Esophagus (tissue), 2 donors: ENCODE measurements at regions not wholly inside any gene's neighbourhood (a gene's known extent, or its start where the extent isn't known, plus 50 kb on each side); places are given as distances from the start of the nearest gene placed in this dataset.

ENCODE experiments used
- H3K27ac ChIP-seq, 2 donors: one replicate each; pipeline ENCODE4 v1.5.1; 2013; ENCODE audit warnings: low read depth in 2 of 2, mild to moderate bottlenecking in 2 of 2, inconsistent platforms in 1 of 2, low read length in 1 of 2, moderate library complexity in 1 of 2
- H3K27me3 ChIP-seq, 2 donors: one replicate each; pipeline ENCODE4 v1.6.1; 2013; ENCODE audit warnings: low read length in 2 of 2, control low read depth in 1 of 2, mild to moderate bottlenecking in 1 of 2; ENCODE audit not compliant: insufficient read depth in 2 of 2, control insufficient read depth in 1 of 2
- H3K36me3 ChIP-seq, 2 donors: one replicate each; pipeline ENCODE4 v1.6.1; 2013; ENCODE audit warnings: low read length in 1 of 2; ENCODE audit not compliant: control insufficient read depth in 2 of 2, insufficient read depth in 2 of 2
- H3K4me1 ChIP-seq, 2 donors: one replicate each; pipeline ENCODE4 v1.6.1; 2013; ENCODE audit warnings: low read length in 1 of 2; ENCODE audit not compliant: control insufficient read depth in 2 of 2, insufficient read depth in 2 of 2
- H3K4me3 ChIP-seq, 2 donors: one replicate each; pipeline ENCODE4 v1.5.1; 2013; ENCODE audit warnings: low read length in 2 of 2, mild to moderate bottlenecking in 2 of 2, low read depth in 1 of 2, moderate library complexity in 1 of 2
- H3K9me3 ChIP-seq, 2 donors: one replicate each; pipeline ENCODE4 v1.6.1; 2013; ENCODE audit warnings: mild to moderate bottlenecking in 2 of 2, low read depth in 1 of 2, low read length in 1 of 2, moderate library complexity in 1 of 2; ENCODE audit not compliant: control insufficient read depth in 2 of 2, insufficient read depth in 1 of 2
- WGBS, 2 donors: extraction: QIAGEN DNeasy Blood & Tissue Kit; methylation state at CpG; one replicate each; pipeline ENCODE4 v1.1.7; 2013; 5-methylcytosine and 5-hydroxymethylcytosine counted together
- donor health status: healthy with polysubstance abuse.
- donor health status: Bipolar disorder and iron deficiency.

DNA sequence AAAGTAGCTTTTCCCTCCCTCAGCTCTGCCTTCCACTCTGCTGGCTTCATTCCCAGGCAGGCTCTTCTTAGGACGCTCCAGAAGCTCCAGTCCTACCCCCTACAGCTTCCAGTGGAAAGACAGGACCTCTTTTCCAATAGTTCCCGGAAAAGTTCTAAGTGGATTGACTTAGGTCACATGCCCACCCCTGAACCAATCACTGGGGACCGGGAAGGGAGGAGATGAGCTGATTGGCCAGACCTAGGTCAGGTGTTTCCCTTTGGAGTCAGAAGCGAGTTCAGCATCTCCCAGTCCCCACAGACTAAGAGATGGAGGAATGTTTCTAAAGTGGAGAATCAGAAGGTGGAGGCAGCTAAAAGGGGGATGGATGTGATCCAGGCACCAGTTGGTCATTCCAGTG, 62.9 kb upstream of the KCNG1 start:
- no peak overlapping the region for H3K4me3 ChIP-seq
- WGBS, 2 donors, result 82 to 90% methylated on average over 4 of the region's 4 CpGs
- H3K27ac ChIP-seq, result no peak overlapping the region
- H3K27me3 ChIP-seq, result peaks cover 3% of the 10 kb centered on the region in 2 donors
- no peaks in the 10 kb centered on the region for H3K36me3 ChIP-seq
- H3K4me1 ChIP-seq, result no peaks in the 10 kb centered on the region
- no peaks in the 10 kb centered on the region for H3K9me3 ChIP-seq

- no peaks in the 10 kb centered on the region for H3K4me1 ChIP-seq
- 62 to 72% methylated on average over 10 of the region's 10 CpGs for WGBS, 2 donors
- no peaks in the 10 kb centered on the region for H3K27me3 ChIP-seq
- H3K4me3 ChIP-seq, result no peak overlapping the region
- no peaks in the 10 kb centered on the region for H3K36me3 ChIP-seq
- no peaks in the 10 kb centered on the region for H3K9me3 ChIP-seq
- no peak overlapping the region for H3K27ac ChIP-seq
These were observed 61.9 kb upstream of the KCNG1 start for GRCh38 chr20:51084593-51085377.

- H3K27ac ChIP-seq, result no peak overlapping the region
- H3K27me3 ChIP-seq, result no peaks in the 10 kb centered on the region
- H3K36me3 ChIP-seq, result no peaks in the 10 kb centered on the region
- no peak overlapping the region for H3K4me3 ChIP-seq
- no peaks in the 10 kb centered on the region for H3K4me1 ChIP-seq
- H3K9me3 ChIP-seq, result no peaks in the 10 kb centered on the region
- 62 to 79% methylated on average over 4 of the region's 4 CpGs for WGBS, 2 donors
These were observed 60.5 kb upstream of the KCNG1 start for GRCh38 chr20:51083447-51083846.

DNA sequence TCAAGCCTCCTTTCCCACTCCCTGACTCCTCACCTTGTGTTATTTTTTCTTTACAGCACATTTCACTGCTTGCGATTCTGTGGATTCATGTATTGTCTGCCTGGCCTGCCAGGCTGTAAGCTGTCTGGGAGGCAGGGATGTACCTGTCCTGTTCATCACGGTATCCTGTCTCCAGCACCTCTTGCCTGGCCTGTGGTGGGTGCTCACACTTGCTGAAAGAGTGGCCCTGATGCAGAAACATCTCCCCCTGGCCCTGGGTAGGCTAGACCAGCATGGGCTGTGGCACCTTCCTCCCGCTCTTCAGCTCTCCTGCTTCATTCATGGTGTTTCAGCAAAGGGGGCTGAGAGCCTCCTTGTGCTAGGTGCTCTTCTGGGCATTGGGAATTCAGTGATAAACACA, 60.1 kb upstream of the KCNG1 start:
- no peak overlapping the region for H3K27ac ChIP-seq
- no peaks in the 10 kb centered on the region for H3K9me3 ChIP-seq
- H3K36me3 ChIP-seq, result no peaks in the 10 kb centered on the region
- H3K4me1 ChIP-seq, result no peaks in the 10 kb centered on the region
- no peaks in the 10 kb centered on the region for H3K27me3 ChIP-seq
- WGBS, 2 donors, result 93 to 97% methylated on average over 3 of the region's 3 CpGs
- no peak overlapping the region for H3K4me3 ChIP-seq

GRCh38 chr20:51080516-51080915, 57.6 kb upstream of the KCNG1 start:
- peaks cover 0 to 2% of the 10 kb centered on the region in 2 donors for H3K4me1 ChIP-seq
- WGBS, 2 donors, result 33 to 47% methylated on average over 3 of the region's 3 CpGs
- no peak overlapping the region for H3K4me3 ChIP-seq
- no peak overlapping the region for H3K27ac ChIP-seq
- H3K27me3 ChIP-seq, result no peaks in the 10 kb centered on the region
- H3K36me3 ChIP-seq, result no peaks in the 10 kb centered on the region
- no peaks in the 10 kb centered on the region for H3K9me3 ChIP-seq

GRCh38 chr20:51079488-51079887, 56.6 kb upstream of the KCNG1 start:
- Histone ChIP-seq H3K4me1 (peaks cover 0 to 2% of the 10 kb centered on the region in 2 donors), H3K9me3 (no peaks in the 10 kb centered on the region), H3K27me3 (no peaks in the 10 kb centered on the region), H3K4me3 (no peak overlapping the region), H3K36me3 (no peaks in the 10 kb centered on the region), H3K27ac (no peak overlapping the region)
- 92 to 98% methylated on average over 2 of the region's 2 CpGs for WGBS, 2 donors

- H3K27ac ChIP-seq, result no peak overlapping the region
- H3K36me3 ChIP-seq, result no peaks in the 10 kb centered on the region
- no peaks in the 10 kb centered on the region for H3K27me3 ChIP-seq
- H3K9me3 ChIP-seq, result no peaks in the 10 kb centered on the region
- H3K4me1 ChIP-seq, result peaks cover 0 to 2% of the 10 kb centered on the region in 2 donors
- H3K4me3 ChIP-seq, result no peak overlapping the region
- 22 to 24% methylated on average over 8 of the region's 8 CpGs for WGBS, 2 donors
These were observed 54.8 kb upstream of the KCNG1 start for GRCh38 chr20:51077686-51078060.

DNA sequence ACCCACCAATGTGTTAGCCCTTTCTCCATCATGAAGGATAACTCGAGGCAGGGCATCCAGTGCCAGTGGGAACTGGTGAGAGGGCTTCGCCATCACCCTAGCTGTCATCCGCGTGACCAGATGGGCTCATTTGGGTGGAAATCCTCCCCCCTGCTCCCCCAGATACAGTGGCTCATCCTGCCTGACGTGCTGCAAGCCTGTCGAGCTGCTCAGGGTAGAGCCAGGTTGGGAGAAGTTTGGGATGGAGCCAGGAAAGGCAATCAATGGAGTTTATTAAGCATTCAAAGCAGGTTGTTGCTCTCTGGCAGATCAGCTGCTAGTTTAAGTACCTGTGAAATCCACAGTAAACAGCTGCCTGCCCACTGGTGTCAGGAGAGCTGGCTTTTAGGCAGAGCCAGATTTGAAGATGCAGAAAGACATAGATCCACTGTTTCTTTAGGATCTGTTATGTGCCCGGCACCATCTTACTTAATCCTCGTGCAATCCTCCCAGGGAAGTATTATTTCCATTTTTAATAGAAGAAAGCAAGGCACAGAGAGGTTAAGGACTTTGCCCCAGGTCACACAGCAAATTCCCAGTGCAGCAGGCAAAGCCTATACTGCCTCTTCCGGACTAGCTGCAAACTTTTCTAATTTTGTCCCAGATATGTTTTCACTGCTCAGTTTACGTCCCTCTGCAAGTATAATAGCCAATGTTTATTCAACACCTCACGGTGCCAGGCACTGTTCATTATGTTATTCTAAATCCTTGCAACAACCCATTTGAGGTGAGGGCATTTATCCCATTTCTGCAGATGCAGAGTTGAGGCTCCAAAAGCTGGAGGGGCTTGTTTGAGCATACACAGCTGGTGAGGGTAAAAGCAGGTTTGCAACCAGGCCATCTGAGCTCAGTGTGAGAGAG, 54.1 kb upstream of the KCNG1 start:
- H3K9me3 ChIP-seq, result no peaks in the 10 kb centered on the region
- no peak overlapping the region for H3K4me3 ChIP-seq
- H3K36me3 ChIP-seq, result no peaks in the 10 kb centered on the region
- no peaks in the 10 kb centered on the region for H3K27me3 ChIP-seq
- peaks cover 0 to 2% of the 10 kb centered on the region in 2 donors for H3K4me1 ChIP-seq
- WGBS, 2 donors, result 39 to 46% methylated on average over 11 of the region's 11 CpGs
- H3K27ac ChIP-seq, result no peak overlapping the region

GRCh38 chr20:51074062-51074461, 51.2 kb upstream of the KCNG1 start:
- WGBS, 2 donors, result 97 to 100% methylated on average over 1 of the region's 1 CpG
- H3K4me1 ChIP-seq, result peaks cover 0 to 2% of the 10 kb centered on the region in 2 donors
- H3K36me3 ChIP-seq, result no peaks in the 10 kb centered on the region
- H3K27me3 ChIP-seq, result no peaks in the 10 kb centered on the region
- no peak overlapping the region for H3K27ac ChIP-seq
- no peak overlapping the region for H3K4me3 ChIP-seq
- no peaks in the 10 kb centered on the region for H3K9me3 ChIP-seq
